HT-29 (cell line): ENCODE measurements at regions not wholly inside any gene's neighbourhood (a gene's known extent, or its start where the extent isn't known, plus 50 kb on each side); places are given as distances from the start of the nearest gene placed in this dataset.
"Not testable (repeated sequence)": the region's sequence is repeated elsewhere in the genome, so short reads cannot be mapped to it uniquely, and the experiment has no call there.

Experiments
- DNase-seq: peaks from one replicate; pipeline ENCODE4 v3.0.0-alpha.2; 2015; ENCODE audit warnings: low spot score

- no peak for DNase-seq
These were observed 375.4 kb upstream of the SFSWAP start for GRCh38 chr12:131335456-131335855.

- DNase-seq = not testable (repeated sequence)
These were observed 373.0 kb upstream of the SFSWAP start for GRCh38 chr12:131337861-131338260.

- DNase-seq = no peak
These were observed 370.2 kb upstream of the SFSWAP start for GRCh38 chr12:131340616-131341210.

GRCh38 chr12:131341608-131342007, 369.3 kb upstream of the SFSWAP start:
- DNase-seq = not testable (repeated sequence)

GRCh38 chr12:131343436-131343835, 367.5 kb upstream of the SFSWAP start:
- DNase-seq = not testable (repeated sequence)

GRCh38 chr12:131344715-131345520, 366.0 kb upstream of the SFSWAP start:
- not testable (repeated sequence) for DNase-seq

GRCh38 chr12:131345521-131346436, 365.1 kb upstream of the SFSWAP start:
- no peak for DNase-seq

- DNase-seq = no peak
These were observed 364.1 kb upstream of the SFSWAP start for GRCh38 chr12:131346555-131347344.

- DNase-seq = no peak
These were observed 363.6 kb upstream of the SFSWAP start for GRCh38 chr12:131347345-131347714.

GRCh38 chr12:131347732-131348131, 363.2 kb upstream of the SFSWAP start:
- no peak for DNase-seq

GRCh38 chr12:131348231-131348630, 362.7 kb upstream of the SFSWAP start:
- no peak for DNase-seq

- no peak for DNase-seq
These were observed 362.2 kb upstream of the SFSWAP start for GRCh38 chr12:131348646-131349045.

- DNase-seq = no peak
These were observed 361.3 kb upstream of the SFSWAP start for GRCh38 chr12:131349397-131350127.

- no peak for DNase-seq
These were observed 360.0 kb upstream of the SFSWAP start for GRCh38 chr12:131350943-131351318.

GRCh38 chr12:131351319-131352028, 359.4 kb upstream of the SFSWAP start:
- peak; percentile 5 for DNase-seq

- no peak for DNase-seq
These were observed 358.5 kb upstream of the SFSWAP start for GRCh38 chr12:131352296-131352900.

GRCh38 chr12:131353376-131353775, 357.5 kb upstream of the SFSWAP start:
- no peak for DNase-seq

- no peak for DNase-seq
These were observed 357.1 kb upstream of the SFSWAP start for GRCh38 chr12:131353826-131354225.

GRCh38 chr12:131355361-131356245, 355.3 kb upstream of the SFSWAP start:
- no peak for DNase-seq
